Adrenal gland (tissue), 9 donors: ENCODE measurements at regions not wholly inside any gene's neighbourhood (a gene's known extent, or its start where the extent isn't known, plus 50 kb on each side); places are given as distances from the start of the nearest gene placed in this dataset.

Experiments
- DNase-seq, 7 donors: peaks; one replicate each; pipeline ENCODE4 v3.0.0-alpha.2; 2019 to 2020
- H3K27ac ChIP-seq, 5 donors: fragments of 200-600 bp; sonication (generic) in 4 of 5; 1 replicate in 3 of 5; 2 replicates in 2 of 5; pipeline versions ENCODE4 v1.5.1 to v1.8.0; 2016 to 2020; ENCODE audit warnings: mild to moderate bottlenecking in 1 of 5
- H3K27me3 ChIP-seq: fragments of 200-600 bp; 2 replicates; pipeline ENCODE4 v1.8.0; 2021
- H3K36me3 ChIP-seq, 2 donors: fragments of 200-600 bp; replicated peaks in 1 of 2; 1 replicate in 1 of 2; 2 replicates in 1 of 2; pipeline versions ENCODE4 v1.5.1 to v1.8.0; 2018 to 2022
- H3K4me1 ChIP-seq, 2 donors: fragments of 200-600 bp; replicated peaks in 1 of 2; 1 replicate in 1 of 2; 2 replicates in 1 of 2; pipeline versions ENCODE4 v1.5.1 to v1.8.0; 2018 to 2021
- H3K4me3 ChIP-seq, 4 donors: fragments of 200-600 bp; sonication (generic) in 3 of 4; one replicate each; pipeline ENCODE4 v1.5.1; 2016 to 2018
- H3K9me3 ChIP-seq, 3 donors: fragments of 200-600 bp; sonication (generic) in 1 of 3; replicated peaks in 1 of 3; 1 replicate in 2 of 3; 2 replicates in 1 of 3; pipeline versions ENCODE4 v1.5.1 to v1.8.0; 2016 to 2021
- POLR2A ChIP-seq, 2 donors: fragments of 450-650 bp; IDR thresholded peaks; one replicate each; pipeline ENCODE4 v1.6.1; 2017; ENCODE audit warnings: antibody characterized with exemption in 2 of 2, mild to moderate bottlenecking in 2 of 2, moderate library complexity in 1 of 2
- WGBS, 4 donors: extraction: QIAGEN DNeasy Blood & Tissue Kit in 2 of 4; methylation state at CpG; one replicate each; pipeline versions ENCODE4 v1.1.5 to v1.1.7; 2013 to 2017; 5-methylcytosine and 5-hydroxymethylcytosine counted together
- intact Hi-C, 2 donors: fragments of 100-400 bp; cut with DNase I; formaldehyde crosslinking; loops; one replicate each; pipeline versions ENCODE4 v1.14.1 to v1.15.0; 2022 to 2023
- TF ChIP-seq, protein P1 (sequence below), 6 experiments: fragments of 450-650 bp in 4 of 6; fragments of 200-600 bp in 2 of 6; sonication (generic) in 1 of 6; IDR thresholded peaks; 1 replicate in 5 of 6; 2 replicates in 1 of 6; pipeline versions ENCODE4 v1.5.1 to v1.8.0; 2016 to 2021; ENCODE audit warnings: antibody characterized with exemption in 6 of 6, mild to moderate bottlenecking in 2 of 6, moderate library complexity in 1 of 6
- donor health status: healthy with polysubstance abuse.
- donor health status: Bipolar disorder and iron deficiency.
- donor health status: DM: yes; HTN: yes; CAD: no.
- donor health status: DM: no; HTN: no; CAD: no.
- donor health status: DM: no; HTN: no; CAD: no.

DNA sequence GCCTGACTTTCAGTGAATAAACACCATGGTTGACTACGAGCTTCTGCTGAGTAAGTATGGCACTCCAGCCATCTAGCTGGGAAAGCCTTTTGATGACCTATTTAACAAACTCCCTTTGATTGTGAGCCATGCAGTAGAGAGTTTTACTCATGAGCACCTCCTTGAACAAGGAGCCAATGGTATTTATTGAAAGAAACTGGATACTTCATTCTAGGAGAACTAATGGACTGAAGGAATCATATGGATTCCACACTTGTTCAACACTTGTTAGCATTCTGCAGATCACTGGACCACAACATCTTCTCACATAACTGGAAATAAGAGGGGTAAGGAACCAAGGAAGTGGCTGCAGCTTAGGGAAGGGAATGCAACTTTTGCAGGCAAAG is 320.9 kb upstream of the ETAA1 start:
- H3K36me3 ChIP-seq = no peaks in the 10 kb centered on the region
- 61 to 91% (median 77%) methylated on average over 1 of the region's 1 CpG for WGBS, 4 donors
- no peaks in the 10 kb centered on the region for H3K27me3 ChIP-seq
- no peak for DNase-seq
- H3K4me1 ChIP-seq = no peaks in the 10 kb centered on the region
- H3K9me3 ChIP-seq = no peaks in the 10 kb centered on the region
- H3K27ac ChIP-seq = no peak overlapping the region
- intact Hi-C loops = no loop called here
- TF ChIP-seq POLR2A (IDR thresholded peaks at IDR 0.05) = no peak
- TF ChIP-seq, protein P1, sequence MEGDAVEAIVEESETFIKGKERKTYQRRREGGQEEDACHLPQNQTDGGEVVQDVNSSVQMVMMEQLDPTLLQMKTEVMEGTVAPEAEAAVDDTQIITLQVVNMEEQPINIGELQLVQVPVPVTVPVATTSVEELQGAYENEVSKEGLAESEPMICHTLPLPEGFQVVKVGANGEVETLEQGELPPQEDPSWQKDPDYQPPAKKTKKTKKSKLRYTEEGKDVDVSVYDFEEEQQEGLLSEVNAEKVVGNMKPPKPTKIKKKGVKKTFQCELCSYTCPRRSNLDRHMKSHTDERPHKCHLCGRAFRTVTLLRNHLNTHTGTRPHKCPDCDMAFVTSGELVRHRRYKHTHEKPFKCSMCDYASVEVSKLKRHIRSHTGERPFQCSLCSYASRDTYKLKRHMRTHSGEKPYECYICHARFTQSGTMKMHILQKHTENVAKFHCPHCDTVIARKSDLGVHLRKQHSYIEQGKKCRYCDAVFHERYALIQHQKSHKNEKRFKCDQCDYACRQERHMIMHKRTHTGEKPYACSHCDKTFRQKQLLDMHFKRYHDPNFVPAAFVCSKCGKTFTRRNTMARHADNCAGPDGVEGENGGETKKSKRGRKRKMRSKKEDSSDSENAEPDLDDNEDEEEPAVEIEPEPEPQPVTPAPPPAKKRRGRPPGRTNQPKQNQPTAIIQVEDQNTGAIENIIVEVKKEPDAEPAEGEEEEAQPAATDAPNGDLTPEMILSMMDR (IDR thresholded peaks at IDR 0.05) = no peak
- H3K4me3 ChIP-seq = no peak overlapping the region

GRCh38 chr2:67079729-67080128 is 317.4 kb upstream of the ETAA1 start:
- Histone ChIP-seq H3K27me3 (no peaks in the 10 kb centered on the region), H3K4me3 (no peak overlapping the region), H3K9me3 (no peaks in the 10 kb centered on the region), H3K27ac (no peak overlapping the region), H3K4me1 (peaks cover 0 to 6% of the 10 kb centered on the region in 2 donors), H3K36me3 (no peaks in the 10 kb centered on the region)
- no peak for DNase-seq
- no peak for TF ChIP-seq POLR2A (IDR thresholded peaks at IDR 0.05)
- TF ChIP-seq, protein P1 (IDR thresholded peaks at IDR 0.05) = no peak
- 62 to 79% (median 62%) methylated on average over 3 of the region's 3 CpGs for WGBS, 4 donors
- intact Hi-C loops = no loop called here

DNA sequence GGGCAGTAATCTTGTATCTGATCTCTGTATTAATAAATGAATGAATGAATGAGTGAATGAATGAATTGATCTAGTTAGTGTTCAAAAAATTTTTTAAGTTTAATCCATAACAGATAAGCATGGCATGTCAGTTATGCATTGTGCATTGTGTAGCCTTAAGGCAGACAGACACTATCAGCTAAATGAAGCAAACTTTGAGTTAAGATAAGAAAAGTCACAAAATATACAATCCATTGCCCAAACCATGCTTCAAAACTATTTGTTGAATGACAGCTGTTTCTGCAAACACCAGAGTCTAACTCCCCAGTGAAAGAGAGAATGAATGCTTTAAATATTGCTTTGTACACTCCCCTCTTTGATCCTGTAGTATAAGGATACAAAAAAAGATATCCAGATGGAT is 314.3 kb upstream of the ETAA1 start:
- H3K9me3 ChIP-seq = no peaks in the 10 kb centered on the region
- no peaks in the 10 kb centered on the region for H3K36me3 ChIP-seq
- no peak overlapping the region for H3K27ac ChIP-seq
- intact Hi-C loops = no loop called here
- H3K4me1 ChIP-seq = peaks cover 0 to 6% of the 10 kb centered on the region in 2 donors
- H3K4me3 ChIP-seq = no peak overlapping the region
- H3K27me3 ChIP-seq = no peaks in the 10 kb centered on the region
- TF ChIP-seq, protein P1 (IDR thresholded peaks at IDR 0.05) = no peak
- TF ChIP-seq POLR2A (IDR thresholded peaks at IDR 0.05) = no peak
- no peak for DNase-seq

DNA sequence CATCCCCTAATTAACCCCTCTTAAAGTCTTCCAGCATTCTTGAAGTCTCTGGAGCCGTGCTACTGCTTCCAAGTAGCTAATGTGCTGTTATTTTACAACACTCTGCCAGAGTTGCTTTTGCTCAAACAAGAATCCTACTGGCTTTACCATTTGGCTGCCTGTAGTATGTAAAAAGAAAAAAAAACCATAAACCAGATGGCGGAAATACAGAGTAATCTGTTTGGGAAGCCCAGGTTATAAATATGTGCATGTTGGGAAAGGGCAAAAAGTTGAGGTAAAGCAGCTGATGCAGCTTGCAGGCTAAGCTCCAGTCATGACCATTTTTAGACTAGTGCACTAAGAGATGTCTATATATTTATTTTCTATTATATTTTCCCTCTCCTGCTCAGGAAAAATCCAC is 313.2 kb upstream of the ETAA1 start:
- H3K36me3 ChIP-seq = no peaks in the 10 kb centered on the region
- no peaks in the 10 kb centered on the region for H3K27me3 ChIP-seq
- no peak overlapping the region for H3K4me3 ChIP-seq
- TF ChIP-seq POLR2A (IDR thresholded peaks at IDR 0.05) = no peak
- TF ChIP-seq, protein P1 (IDR thresholded peaks at IDR 0.05) = no peak
- 70 to 83% (median 79%) methylated on average over 2 of the region's 2 CpGs for WGBS, 4 donors
- intact Hi-C loops = no loop called here
- H3K9me3 ChIP-seq = no peaks in the 10 kb centered on the region
- DNase-seq = no peak
- H3K27ac ChIP-seq = no peak overlapping the region
- H3K4me1 ChIP-seq = peaks cover 0 to 6% of the 10 kb centered on the region in 2 donors
